ENCODE measurements at regions not wholly inside any gene's neighbourhood (a gene's known extent, or its start where the extent isn't known, plus 50 kb on each side); places are given as distances from the start of the nearest gene placed in this dataset.
"Not testable (repeated sequence)": the region's sequence is repeated elsewhere in the genome, so short reads cannot be mapped to it uniquely, and the experiment has no call there.

DNA sequence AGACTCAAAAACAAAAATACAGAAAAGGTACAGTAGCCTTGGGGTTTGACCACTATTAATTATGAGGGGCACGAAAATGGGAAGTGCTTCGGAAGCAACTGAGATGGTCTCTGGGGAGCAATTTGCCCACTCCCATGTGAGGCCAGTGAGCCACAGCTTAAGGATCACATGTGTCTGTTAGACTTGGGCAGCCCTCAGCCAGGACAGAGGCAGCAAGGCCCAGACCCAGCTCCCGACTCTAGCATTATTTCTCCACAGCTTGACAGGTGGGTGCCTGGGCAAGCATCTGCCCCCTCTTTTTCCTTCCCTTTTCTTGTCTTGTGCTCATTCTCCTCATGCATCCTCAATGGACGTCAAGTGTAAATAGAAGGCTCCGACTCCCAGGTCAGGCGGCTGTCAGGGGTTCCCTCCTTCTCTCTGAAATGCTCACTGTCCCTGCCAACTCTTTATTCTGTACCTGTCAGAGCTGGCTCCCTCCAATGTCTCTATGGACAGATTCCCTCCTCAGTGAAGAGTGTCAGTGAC is 137.0 kb upstream of the RCN1 start:
- no peak for DNase-seq (ENCODE audit: low read depth)
- no peak overlapping the region for H3K4me3 ChIP-seq (ENCODE audit: low read depth, low read length)
- TF ChIP-seq, protein P1, sequence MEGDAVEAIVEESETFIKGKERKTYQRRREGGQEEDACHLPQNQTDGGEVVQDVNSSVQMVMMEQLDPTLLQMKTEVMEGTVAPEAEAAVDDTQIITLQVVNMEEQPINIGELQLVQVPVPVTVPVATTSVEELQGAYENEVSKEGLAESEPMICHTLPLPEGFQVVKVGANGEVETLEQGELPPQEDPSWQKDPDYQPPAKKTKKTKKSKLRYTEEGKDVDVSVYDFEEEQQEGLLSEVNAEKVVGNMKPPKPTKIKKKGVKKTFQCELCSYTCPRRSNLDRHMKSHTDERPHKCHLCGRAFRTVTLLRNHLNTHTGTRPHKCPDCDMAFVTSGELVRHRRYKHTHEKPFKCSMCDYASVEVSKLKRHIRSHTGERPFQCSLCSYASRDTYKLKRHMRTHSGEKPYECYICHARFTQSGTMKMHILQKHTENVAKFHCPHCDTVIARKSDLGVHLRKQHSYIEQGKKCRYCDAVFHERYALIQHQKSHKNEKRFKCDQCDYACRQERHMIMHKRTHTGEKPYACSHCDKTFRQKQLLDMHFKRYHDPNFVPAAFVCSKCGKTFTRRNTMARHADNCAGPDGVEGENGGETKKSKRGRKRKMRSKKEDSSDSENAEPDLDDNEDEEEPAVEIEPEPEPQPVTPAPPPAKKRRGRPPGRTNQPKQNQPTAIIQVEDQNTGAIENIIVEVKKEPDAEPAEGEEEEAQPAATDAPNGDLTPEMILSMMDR (IDR thresholded peaks at IDR 0.05; ENCODE audit: insufficient read depth, low read depth, low read length, missing control alignments) = no peak

DNA sequence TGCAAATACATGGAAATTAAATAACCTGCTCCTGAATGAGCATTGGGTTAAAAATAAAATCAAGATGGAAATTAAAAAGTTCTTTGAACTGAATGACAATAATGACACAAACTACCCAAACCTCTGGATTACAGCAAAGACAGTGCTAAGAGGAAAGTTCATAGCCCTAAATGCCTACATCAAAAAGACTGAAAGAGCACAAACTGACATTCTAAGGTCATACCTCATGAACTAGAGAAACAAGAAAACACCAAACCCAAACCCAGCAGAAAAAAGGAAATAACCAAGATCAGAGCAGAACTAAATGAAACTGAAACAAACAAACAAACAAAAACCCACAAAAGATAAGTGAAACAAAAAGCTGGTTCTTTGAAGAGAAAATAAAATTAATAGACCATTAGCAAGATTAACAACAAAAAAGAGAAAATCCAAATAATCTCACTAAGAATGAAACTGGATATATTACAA is 138.6 kb upstream of the PAX6 start:
- not testable (repeated sequence) for H3K4me3 ChIP-seq (ENCODE audit: low read depth, low read length)
- peak; percentile 53 for DNase-seq (ENCODE audit: low read depth)

DNA sequence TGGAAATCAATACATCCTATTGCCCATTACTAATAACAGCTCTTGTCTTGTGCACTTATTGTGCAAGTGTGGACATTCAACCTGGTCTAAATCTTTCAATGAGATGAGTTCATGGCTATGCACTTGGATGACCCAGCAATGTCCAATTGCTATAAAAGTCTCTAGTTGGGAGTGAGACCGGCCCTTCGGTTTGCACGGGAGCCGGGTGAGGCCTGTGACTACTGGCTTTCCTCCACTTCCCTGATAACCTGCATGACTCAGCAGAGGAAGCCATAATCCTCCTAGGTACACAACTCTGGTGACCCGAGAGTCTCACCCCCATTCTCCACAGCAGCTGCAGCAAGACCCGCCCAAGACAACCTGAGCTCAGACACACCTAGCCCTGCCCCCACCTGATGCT is 135.9 kb upstream of the PAX6 start:
- TF ChIP-seq, protein P1 (IDR thresholded peaks at IDR 0.05; ENCODE audit: insufficient read depth, low read depth, low read length, missing control alignments) = no peak
- no peak for DNase-seq (ENCODE audit: low read depth)
- H3K4me3 ChIP-seq (ENCODE audit: low read depth, low read length) = no peak overlapping the region

DNA sequence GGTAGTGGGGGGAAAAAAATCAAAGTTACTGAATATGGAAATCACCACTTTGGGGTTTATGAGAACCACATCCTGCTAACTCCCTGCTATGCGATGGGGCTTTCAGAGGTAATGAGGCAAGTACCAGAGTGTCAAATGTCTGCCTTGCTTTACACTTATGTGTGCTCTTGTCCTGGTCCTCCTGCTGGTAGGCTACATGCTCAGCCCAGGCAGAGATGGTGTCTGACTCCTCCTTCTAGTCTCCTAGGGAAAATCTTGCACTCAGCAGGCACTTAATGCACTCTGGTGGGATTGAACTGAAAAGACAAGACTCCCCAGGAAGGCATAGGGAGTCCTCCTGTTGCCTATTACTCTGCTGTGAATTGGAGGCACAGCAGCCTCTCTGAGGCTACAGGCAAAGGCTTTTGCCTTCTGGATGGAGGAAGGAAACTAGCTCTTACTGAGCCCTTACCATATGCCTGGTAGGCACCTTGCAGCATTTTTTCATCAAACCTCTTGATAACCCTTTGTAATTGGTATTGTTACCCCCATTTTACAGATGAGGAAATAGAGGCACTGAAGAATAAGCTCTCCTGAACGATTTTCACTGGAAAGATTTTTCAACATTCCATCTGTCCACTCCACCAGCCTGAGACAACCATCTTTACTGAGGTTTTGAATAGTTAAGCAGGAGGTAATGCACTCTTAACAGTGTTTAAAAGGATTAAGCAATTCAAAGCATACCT is 132.1 kb upstream of the PAX6 start:
- peak; percentile 79 for DNase-seq (ENCODE audit: low read depth)
- no peak overlapping the region for H3K4me3 ChIP-seq (ENCODE audit: low read depth, low read length)
- TF ChIP-seq, protein P1 (IDR thresholded peaks at IDR 0.05; ENCODE audit: insufficient read depth, low read depth, low read length, missing control alignments) = no peak

DNA sequence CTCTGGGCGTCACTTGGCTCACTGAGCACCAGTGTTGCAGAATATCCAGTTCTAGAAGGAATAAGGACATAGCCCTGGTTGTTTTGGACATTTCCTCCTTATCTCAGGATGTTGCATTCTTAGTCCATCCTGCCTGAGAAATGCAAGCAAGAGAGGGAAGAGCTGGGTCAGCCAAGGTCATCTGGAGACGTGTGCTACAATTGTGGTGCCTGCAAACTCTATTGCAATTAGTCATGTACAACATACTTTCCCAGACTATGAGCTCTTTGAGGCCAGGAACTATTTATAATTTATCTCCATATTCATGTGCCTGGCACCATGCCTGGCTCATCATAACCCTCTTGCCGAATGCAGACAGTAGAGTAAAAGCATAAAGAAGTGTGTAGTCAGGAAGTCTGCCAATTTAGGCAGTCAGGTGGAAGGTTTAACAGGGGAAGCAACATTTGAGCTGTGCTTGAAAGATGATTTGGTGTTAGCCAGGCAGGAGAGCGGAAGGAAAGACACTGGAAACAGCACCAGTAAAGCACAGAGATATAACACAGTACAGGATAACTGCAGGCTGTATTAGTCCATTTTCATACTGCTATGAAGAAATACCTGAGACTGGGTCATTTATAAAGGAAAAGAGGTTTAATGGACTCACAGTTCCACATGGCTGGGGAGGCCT is 129.4 kb upstream of the PAX6 start:
- TF ChIP-seq, protein P1 (IDR thresholded peaks at IDR 0.05; ENCODE audit: insufficient read depth, low read depth, low read length, missing control alignments) = no peak
- H3K4me3 ChIP-seq (ENCODE audit: low read depth, low read length) = no peak overlapping the region
- no peak for DNase-seq (ENCODE audit: low read depth)

DNA sequence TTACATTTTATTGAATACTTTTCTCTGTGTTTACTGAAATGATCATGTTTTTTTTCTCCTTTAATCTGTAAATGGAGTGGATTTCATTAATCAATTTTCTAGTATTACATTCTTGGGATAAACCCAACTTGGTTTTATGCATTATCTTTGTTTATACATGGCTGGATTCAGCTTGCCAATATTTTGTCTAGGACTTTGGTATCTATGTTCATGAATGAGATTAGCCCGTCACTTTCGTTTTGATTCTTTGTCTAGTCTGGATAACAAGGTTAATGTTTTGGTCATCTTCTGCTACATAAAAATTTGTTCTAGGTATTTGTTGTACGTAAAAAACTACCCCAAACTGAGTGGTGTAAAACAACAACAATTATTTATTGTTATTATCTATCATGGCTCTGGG is 127.9 kb upstream of the PAX6 start:
- H3K4me3 ChIP-seq (ENCODE audit: low read depth, low read length) = no peak overlapping the region
- DNase-seq (ENCODE audit: low read depth) = no peak
- TF ChIP-seq, protein P1 (IDR thresholded peaks at IDR 0.05; ENCODE audit: insufficient read depth, low read depth, low read length, missing control alignments) = no peak

DNA sequence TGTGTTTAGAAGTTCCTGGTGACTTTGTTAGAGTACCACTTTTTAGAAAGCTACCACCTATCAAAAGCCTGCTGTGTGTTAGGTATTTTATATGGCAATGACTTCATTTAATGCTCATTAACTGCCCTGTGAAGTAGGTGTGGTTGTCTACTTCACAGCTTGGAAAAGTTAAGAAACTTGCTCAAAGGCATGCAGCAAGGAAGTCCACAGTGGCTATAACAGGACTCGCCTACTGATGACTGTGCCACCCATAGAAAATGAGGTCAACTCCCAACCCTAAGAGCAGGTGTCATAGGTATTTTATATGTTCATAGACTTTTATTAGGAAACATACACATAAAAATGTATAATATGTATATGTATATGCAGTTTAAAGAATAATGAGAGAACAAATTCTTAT is 125.2 kb upstream of the PAX6 start:
- TF ChIP-seq, protein P1 (IDR thresholded peaks at IDR 0.05; ENCODE audit: insufficient read depth, low read depth, low read length, missing control alignments) = no peak
- DNase-seq (ENCODE audit: low read depth) = no peak
- no peak overlapping the region for H3K4me3 ChIP-seq (ENCODE audit: low read depth, low read length)
